Transverse colon (tissue), 4 donors: ENCODE measurements at regions not wholly inside any gene's neighbourhood (a gene's known extent, or its start where the extent isn't known, plus 50 kb on each side); places are given as distances from the start of the nearest gene placed in this dataset.

Experiments
- EP300 ChIP-seq: sonication (generic); formaldehyde crosslinking; IDR thresholded peaks from one replicate; pipeline ENCODE4 v1.6.1; 2017; ENCODE audit warnings: antibody characterized with exemption, low read depth
- POLR2AphosphoS5 ChIP-seq, 3 donors: sonication (generic); formaldehyde crosslinking; IDR thresholded peaks; one replicate each; pipeline ENCODE4 v1.6.1; 2016; ENCODE audit warnings: antibody characterized with exemption in 3 of 3
- TF ChIP-seq, protein P1 (sequence below), 5 experiments: fragments of 200-600 bp in 3 of 5; fragments of 450-650 bp in 2 of 5; sonication (generic) in 3 of 5; IDR thresholded peaks; 1 replicate in 2 of 5; 2 replicates in 3 of 5; pipeline ENCODE4 v1.5.1; 2016 to 2017; ENCODE audit warnings: antibody characterized with exemption in 5 of 5, inconsistent platforms in 3 of 5, mild to moderate bottlenecking in 2 of 5, moderate library complexity in 1 of 5

DNA sequence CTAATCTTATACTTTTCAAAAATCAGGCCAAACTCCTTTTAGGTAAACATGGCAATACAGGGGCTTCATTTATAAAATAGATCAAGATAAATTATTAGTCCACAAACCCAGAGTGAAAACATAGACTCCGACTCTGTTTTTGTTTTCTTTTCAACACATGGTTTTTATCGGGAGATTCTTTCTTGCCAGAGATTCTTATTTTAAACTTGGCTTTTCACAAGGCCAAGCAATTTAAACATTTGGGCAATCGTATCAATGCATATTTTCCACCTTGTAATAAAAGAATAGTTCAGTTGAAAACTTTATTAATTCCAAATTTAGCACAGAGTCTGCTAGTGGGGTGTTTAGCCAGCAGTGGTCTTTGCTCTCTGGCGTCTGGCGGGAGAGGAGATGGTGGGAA, 71.9 kb downstream of the SOX11 start:
- TF ChIP-seq EP300 (no peak), POLR2AphosphoS5 (IDR thresholded peaks at IDR 0.05) (no peak)
- TF ChIP-seq, protein P1, sequence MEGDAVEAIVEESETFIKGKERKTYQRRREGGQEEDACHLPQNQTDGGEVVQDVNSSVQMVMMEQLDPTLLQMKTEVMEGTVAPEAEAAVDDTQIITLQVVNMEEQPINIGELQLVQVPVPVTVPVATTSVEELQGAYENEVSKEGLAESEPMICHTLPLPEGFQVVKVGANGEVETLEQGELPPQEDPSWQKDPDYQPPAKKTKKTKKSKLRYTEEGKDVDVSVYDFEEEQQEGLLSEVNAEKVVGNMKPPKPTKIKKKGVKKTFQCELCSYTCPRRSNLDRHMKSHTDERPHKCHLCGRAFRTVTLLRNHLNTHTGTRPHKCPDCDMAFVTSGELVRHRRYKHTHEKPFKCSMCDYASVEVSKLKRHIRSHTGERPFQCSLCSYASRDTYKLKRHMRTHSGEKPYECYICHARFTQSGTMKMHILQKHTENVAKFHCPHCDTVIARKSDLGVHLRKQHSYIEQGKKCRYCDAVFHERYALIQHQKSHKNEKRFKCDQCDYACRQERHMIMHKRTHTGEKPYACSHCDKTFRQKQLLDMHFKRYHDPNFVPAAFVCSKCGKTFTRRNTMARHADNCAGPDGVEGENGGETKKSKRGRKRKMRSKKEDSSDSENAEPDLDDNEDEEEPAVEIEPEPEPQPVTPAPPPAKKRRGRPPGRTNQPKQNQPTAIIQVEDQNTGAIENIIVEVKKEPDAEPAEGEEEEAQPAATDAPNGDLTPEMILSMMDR (IDR thresholded peaks at IDR 0.05) = no peak
